ENCODE measurements at regions not wholly inside any gene's neighbourhood (a gene's known extent, or its start where the extent isn't known, plus 50 kb on each side); places are given as distances from the start of the nearest gene placed in this dataset.

DNA sequence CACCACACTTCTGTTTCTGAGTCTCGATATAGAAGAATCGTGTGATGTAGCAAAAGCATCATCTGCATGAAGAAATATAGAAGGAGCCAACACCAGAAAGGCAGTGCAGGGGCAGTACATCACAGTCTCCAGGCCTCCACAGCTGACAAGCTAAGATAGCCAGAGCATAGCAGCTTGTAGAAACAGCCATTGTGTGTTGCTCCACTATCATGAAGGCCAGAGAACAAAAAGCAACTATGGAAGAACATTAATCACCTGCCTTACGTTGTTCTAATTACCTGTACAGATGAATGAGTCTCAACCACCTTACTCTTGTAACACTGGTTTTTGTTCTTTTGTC, 129.0 kb downstream of the RND3 start:
- Mint-ChIP-seq H3K27me3 (ENCODE audit: low read depth) (no peaks in the 10 kb centered on the region), H3K9me3 (ENCODE audit: insufficient read depth) (peaks cover 4% of the 10 kb centered on the region), H3K27ac (no peak overlapping the region), H3K4me3 (no peak overlapping the region), H3K36me3 (ENCODE audit: low read depth) (no peaks in the 10 kb centered on the region), H3K4me1 (ENCODE audit: low read depth) (no peaks in the 10 kb centered on the region)
- ChIA-PET POLR2A (no interaction called here), CTCF (no interaction called here)
- DNase-seq (no peak), ATAC-seq (no peak)

DNA sequence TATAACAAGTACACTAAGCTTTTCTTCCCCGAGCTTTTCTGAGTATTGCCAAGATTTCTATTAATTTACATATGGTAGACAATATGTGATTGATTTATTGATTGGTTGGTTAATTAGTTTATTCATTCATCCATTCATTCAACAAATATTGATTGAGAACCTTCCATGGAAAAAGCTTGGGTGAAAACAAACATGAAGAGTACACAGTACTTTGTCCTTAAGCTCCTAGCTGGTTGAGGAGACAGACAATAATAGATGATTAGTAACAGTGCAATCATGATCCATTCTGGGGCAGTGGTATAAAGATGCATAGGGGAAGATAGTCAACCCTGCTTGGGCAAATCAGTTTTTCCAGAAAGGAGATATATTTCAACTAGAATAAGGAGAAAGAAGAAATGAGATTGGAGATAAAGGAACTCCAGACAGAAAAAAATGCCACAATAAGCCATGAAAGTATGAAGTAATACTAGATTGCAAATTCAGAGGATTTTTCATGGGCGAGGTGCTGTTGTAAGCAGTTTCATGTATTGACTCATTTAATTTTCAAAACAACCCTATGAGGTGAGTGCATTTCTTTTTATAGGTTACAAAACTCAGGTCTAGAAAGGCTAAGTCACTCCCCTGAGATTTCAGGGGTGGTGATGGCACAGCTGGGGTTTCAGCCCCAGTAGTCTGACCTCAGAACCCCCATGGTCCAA, 129.5 kb downstream of the RND3 start:
- H3K9me3 Mint-ChIP-seq (ENCODE audit: insufficient read depth), result peaks cover 4% of the 10 kb centered on the region
- ATAC-seq (no peak), DNase-seq (no peak)
- H3K36me3 Mint-ChIP-seq (ENCODE audit: low read depth), result no peaks in the 10 kb centered on the region
- POLR2A ChIA-PET, result no interaction called here
- CTCF ChIA-PET, result no interaction called here
- H3K4me3 Mint-ChIP-seq, result no peak overlapping the region
- H3K27me3 Mint-ChIP-seq (ENCODE audit: low read depth), result no peaks in the 10 kb centered on the region
- H3K4me1 Mint-ChIP-seq (ENCODE audit: low read depth), result no peaks in the 10 kb centered on the region
- no peak overlapping the region for H3K27ac Mint-ChIP-seq

DNA sequence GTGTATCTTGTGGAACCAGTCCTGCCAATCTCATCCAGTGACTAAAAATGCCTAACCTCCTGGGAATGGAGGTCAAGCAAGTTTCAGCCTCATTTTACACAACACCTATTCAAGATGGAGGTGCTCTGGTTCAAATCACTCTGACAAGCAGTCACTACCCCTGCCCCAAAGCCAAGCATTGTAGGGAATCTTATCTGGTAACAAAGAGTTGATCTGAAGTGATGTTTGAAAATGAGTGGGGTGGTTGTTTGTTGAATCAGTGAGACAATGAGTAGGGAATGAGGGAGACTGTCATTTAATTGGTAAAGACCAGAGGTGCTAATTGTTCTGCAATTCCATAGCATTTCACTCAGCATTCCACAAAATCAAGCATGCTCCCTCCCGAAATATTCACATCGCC, 132.0 kb downstream of the RND3 start:
- ChIA-PET POLR2A (no interaction called here), CTCF (no interaction called here)
- no peak for ATAC-seq
- no peak for DNase-seq
- H3K9me3 Mint-ChIP-seq (ENCODE audit: insufficient read depth), result peaks cover 4% of the 10 kb centered on the region
- no peak overlapping the region for H3K27ac Mint-ChIP-seq
- no peaks in the 10 kb centered on the region for H3K27me3 Mint-ChIP-seq (ENCODE audit: low read depth)
- H3K36me3 Mint-ChIP-seq (ENCODE audit: low read depth), result no peaks in the 10 kb centered on the region
- H3K4me1 Mint-ChIP-seq (ENCODE audit: low read depth), result no peaks in the 10 kb centered on the region
- no peak overlapping the region for H3K4me3 Mint-ChIP-seq

DNA sequence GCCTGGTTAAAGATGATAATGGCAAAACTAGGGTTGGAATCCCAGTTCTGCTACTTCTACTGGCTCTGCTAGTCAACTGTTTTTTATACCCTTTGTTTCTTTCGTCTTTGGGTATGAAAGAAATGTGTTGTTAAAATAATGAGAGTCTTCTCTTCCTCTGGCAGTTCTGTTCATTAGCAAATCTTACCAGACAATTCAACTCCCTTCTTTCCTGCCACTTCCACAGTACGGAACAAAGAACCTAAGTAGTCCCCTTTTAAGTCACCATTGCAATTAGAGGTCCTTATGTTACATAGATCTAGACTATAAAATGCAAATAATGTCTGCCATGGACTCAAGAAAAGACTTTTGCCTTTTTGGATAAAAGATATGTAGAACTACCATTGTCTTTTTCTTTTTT, 134.1 kb downstream of the RND3 start:
- Mint-ChIP-seq H3K27me3 (ENCODE audit: low read depth) (no peaks in the 10 kb centered on the region), H3K27ac (no peak overlapping the region), H3K9me3 (ENCODE audit: insufficient read depth) (no peaks in the 10 kb centered on the region), H3K4me1 (ENCODE audit: low read depth) (no peaks in the 10 kb centered on the region), H3K4me3 (no peak overlapping the region), H3K36me3 (ENCODE audit: low read depth) (no peaks in the 10 kb centered on the region)
- ChIA-PET POLR2A (no interaction called here), CTCF (no interaction called here)
- no peak for DNase-seq
- no peak for ATAC-seq

DNA sequence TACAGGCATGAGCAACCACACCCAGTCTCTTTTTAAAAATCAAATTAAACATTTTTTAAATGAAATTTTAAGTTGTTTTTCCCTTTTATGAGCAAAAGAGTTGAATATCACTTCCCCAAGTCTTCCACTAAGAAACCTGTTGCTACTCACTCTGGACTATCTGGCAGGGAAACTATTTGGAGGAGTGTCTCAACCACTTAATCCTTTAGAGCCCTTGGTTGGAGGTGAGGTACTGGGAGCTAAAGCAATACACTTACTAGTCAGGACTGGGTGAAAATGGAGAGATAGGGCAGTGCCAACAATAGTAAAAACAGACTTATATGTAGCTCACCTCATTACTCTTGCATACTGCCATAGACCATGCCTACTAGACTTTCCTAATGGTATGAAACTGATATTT, 135.5 kb downstream of the RND3 start:
- CTCF ChIA-PET, result no interaction called here

DNA sequence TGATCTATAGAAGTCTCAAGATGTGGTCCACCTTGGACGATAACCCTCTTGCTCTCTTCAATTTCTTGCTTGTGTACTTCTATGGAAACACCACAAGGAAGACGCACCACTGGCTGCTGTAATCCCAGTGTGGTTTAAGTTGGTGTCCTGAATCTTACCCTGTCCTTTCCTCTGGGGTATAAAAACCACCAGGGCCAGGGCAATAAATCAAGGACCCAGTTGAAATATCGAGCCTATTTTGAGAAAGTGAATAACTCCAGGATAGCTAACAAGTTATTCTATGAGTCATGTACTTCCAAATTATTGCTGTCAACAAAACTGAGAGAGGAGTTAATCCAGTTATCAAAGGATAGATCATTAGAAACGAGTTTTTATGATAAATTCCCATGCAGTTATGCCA, 137.0 kb downstream of the RND3 start:
- Mint-ChIP-seq H3K4me1 (ENCODE audit: low read depth) (no peaks in the 10 kb centered on the region), H3K27ac (no peak overlapping the region), H3K4me3 (no peak overlapping the region), H3K9me3 (ENCODE audit: insufficient read depth) (no peaks in the 10 kb centered on the region), H3K27me3 (ENCODE audit: low read depth) (no peaks in the 10 kb centered on the region), H3K36me3 (ENCODE audit: low read depth) (no peaks in the 10 kb centered on the region)
- ChIA-PET POLR2A (no interaction called here), CTCF (no interaction called here)
- DNase-seq, result no peak
- no peak for ATAC-seq

More for the DNA sequence above, 135.5 kb downstream of the RND3 start:
- Mint-ChIP-seq H3K27ac (no peak overlapping the region), H3K36me3 (ENCODE audit: low read depth) (no peaks in the 10 kb centered on the region), H3K27me3 (ENCODE audit: low read depth) (no peaks in the 10 kb centered on the region), H3K4me1 (ENCODE audit: low read depth) (no peaks in the 10 kb centered on the region), H3K4me3 (no peak overlapping the region), H3K9me3 (ENCODE audit: insufficient read depth) (no peaks in the 10 kb centered on the region)
- no peak for ATAC-seq
- POLR2A ChIA-PET, result no interaction called here
- DNase-seq, result no peak

DNA sequence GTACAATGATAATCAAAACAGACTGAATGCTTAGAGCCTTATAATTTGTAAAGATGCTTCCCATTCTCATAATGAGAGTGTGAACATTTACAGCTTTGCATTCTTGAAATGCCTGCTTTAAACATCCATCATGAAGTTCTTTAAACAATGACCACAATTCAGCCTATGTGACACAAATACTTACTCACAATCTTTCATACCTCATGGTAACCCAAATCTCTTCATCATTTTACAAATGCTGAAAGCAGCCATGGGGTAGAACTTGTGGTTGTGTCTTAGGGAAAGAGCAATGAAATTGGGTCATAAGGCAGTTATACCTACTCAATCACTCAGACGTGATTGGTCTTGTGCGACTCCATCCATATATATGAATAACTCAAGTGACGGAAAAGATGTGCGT, 140.7 kb downstream of the RND3 start:
- H3K4me3 Mint-ChIP-seq, result no peak overlapping the region
- POLR2A ChIA-PET, result no interaction called here
- H3K4me1 Mint-ChIP-seq (ENCODE audit: low read depth), result no peaks in the 10 kb centered on the region
- DNase-seq, result no peak
- H3K36me3 Mint-ChIP-seq (ENCODE audit: low read depth), result no peaks in the 10 kb centered on the region
- no peak for ATAC-seq
- H3K27ac Mint-ChIP-seq, result no peak overlapping the region
- no peaks in the 10 kb centered on the region for H3K9me3 Mint-ChIP-seq (ENCODE audit: insufficient read depth)
- no peaks in the 10 kb centered on the region for H3K27me3 Mint-ChIP-seq (ENCODE audit: low read depth)
- CTCF ChIA-PET, result no interaction called here

DNA sequence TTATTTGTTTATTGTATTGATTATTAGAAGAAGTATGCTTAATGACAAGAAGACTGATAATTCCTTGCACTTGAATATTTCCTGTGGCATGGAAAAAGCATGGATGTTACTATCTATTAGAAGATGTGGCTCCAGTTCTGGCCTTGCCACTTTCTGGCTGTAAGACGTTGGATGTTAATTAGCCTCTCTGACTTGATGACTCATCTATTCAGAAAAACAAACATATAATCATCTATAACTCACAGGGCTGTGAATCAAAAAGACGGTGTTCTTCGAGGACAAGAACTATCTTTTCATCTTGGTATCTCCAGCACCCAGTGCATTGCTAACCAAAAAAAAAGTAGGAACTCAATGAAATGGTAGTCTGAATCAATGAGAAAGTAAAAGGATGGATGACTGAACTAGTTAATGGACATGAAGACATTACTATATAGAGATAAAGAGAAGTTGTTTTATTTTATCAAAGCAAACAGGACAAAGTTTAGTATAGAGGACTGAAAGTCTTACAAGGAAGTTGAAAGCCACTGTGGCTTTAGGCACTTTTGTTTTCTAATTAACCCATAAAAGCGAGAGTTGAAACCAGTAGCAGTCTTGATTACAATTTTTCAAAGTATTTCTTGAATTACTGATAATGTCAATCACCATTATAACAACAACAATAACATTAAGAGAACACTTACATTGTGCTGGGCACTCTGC, 145.3 kb downstream of the RND3 start:
- H3K4me3 Mint-ChIP-seq, result no peak overlapping the region
- ChIA-PET POLR2A (no interaction called here), CTCF (no interaction called here)
- ATAC-seq, result no peak
- H3K4me1 Mint-ChIP-seq (ENCODE audit: low read depth), result no peaks in the 10 kb centered on the region
- H3K9me3 Mint-ChIP-seq (ENCODE audit: insufficient read depth), result no peaks in the 10 kb centered on the region
- DNase-seq, result no peak
- no peaks in the 10 kb centered on the region for H3K36me3 Mint-ChIP-seq (ENCODE audit: low read depth)
- no peak overlapping the region for H3K27ac Mint-ChIP-seq
- no peaks in the 10 kb centered on the region for H3K27me3 Mint-ChIP-seq (ENCODE audit: low read depth)

DNA sequence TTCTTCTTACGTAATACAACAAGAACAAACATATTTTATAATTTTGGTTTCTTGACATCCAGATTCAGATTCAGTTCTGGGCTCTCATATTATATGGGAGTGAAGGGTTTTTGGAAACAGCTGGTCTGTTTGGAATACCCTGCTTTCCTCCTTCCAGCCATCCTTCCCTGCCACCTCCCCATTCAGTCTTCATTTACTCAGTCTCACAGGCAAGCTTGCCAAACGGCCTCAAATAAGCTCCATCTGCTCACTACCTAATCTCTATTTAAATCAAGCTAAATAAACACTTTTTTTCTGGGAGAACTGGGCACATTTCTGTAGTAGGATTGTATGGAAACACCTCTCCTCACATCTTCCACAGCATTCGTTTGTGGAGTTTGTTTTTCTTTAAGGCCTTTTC, 147.5 kb downstream of the RND3 start:
- Mint-ChIP-seq H3K27ac (no peak overlapping the region), H3K4me1 (ENCODE audit: low read depth) (no peaks in the 10 kb centered on the region), H3K36me3 (ENCODE audit: low read depth) (no peaks in the 10 kb centered on the region), H3K9me3 (ENCODE audit: insufficient read depth) (no peaks in the 10 kb centered on the region), H3K4me3 (no peak overlapping the region), H3K27me3 (ENCODE audit: low read depth) (no peaks in the 10 kb centered on the region)
- ATAC-seq (no peak), DNase-seq (no peak)
- ChIA-PET POLR2A (no interaction called here), CTCF (no interaction called here)

DNA sequence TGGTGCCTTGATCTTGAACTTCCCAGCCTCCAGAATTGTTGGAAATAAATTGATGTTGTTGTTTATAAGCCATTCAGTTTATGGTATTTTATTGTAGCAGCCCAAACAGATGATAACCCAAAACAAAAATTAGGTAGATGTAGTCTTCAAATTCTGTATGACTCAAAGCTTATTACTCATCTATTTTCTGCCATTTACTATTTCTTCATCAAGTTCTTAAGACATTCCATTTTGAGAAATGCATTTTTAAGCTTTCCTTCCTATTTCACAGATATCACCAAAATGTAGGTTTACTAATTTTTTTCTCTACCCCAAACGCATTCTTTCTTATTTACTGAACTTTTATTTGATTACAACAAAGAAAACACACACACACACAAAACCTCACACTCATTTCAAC, 148.2 kb downstream of the RND3 start:
- ChIA-PET POLR2A (no interaction called here), CTCF (no interaction called here)
- H3K27ac Mint-ChIP-seq, result no peak overlapping the region
- no peaks in the 10 kb centered on the region for H3K9me3 Mint-ChIP-seq (ENCODE audit: insufficient read depth)
- H3K27me3 Mint-ChIP-seq (ENCODE audit: low read depth), result no peaks in the 10 kb centered on the region
- no peak for DNase-seq
- H3K36me3 Mint-ChIP-seq (ENCODE audit: low read depth), result no peaks in the 10 kb centered on the region
- no peaks in the 10 kb centered on the region for H3K4me1 Mint-ChIP-seq (ENCODE audit: low read depth)
- no peak for ATAC-seq
- H3K4me3 Mint-ChIP-seq, result no peak overlapping the region

DNA sequence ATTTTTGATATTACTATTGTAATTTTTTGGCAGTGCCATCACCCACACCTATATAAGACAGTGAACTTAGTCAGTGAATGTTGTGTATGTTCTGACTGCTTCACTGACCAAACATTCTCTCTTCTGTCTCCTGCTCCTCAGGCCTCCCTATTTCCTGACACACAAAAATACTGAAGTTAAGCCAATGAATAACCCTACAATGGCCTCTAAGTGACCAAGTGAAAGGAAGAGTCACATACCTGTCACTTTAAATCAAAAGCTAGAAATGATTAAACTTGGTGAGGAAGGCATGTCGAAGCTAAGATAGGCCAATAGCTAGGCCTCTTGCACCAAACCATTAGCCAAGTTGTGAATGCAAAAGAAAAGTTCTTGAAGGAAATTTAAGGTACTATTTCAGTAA, 151.9 kb downstream of the RND3 start:
- no peaks in the 10 kb centered on the region for H3K36me3 Mint-ChIP-seq (ENCODE audit: low read depth)
- no peaks in the 10 kb centered on the region for H3K9me3 Mint-ChIP-seq (ENCODE audit: insufficient read depth)
- no peak overlapping the region for H3K27ac Mint-ChIP-seq
- POLR2A ChIA-PET, result no interaction called here
- no peak overlapping the region for H3K4me3 Mint-ChIP-seq
- no peaks in the 10 kb centered on the region for H3K27me3 Mint-ChIP-seq (ENCODE audit: low read depth)
- ATAC-seq (no peak), DNase-seq (no peak)
- CTCF ChIA-PET, result no interaction called here
- no peaks in the 10 kb centered on the region for H3K4me1 Mint-ChIP-seq (ENCODE audit: low read depth)

DNA sequence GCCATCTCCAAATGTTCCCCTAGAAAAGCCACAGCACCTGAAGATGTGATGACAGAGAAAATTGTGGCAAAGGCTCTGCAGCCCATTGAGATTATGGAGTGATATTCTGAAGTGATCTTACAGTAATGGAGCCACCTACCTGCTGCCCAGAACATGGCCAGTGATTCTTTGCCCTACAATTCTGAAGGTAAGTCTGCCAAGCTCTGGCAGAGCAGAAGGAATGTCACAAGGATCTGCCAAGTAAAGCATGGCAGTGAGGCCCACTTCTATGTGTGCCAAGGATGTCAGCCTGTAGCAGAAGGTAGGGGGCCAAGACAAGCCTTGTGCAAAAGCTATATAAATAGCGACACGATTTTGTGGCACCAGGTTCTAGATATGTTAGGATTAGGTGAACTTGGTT, 155.1 kb downstream of the RND3 start:
- no peak for DNase-seq
- no peaks in the 10 kb centered on the region for H3K36me3 Mint-ChIP-seq (ENCODE audit: low read depth)
- no peaks in the 10 kb centered on the region for H3K4me1 Mint-ChIP-seq (ENCODE audit: low read depth)
- H3K4me3 Mint-ChIP-seq, result no peak overlapping the region
- H3K27me3 Mint-ChIP-seq (ENCODE audit: low read depth), result no peaks in the 10 kb centered on the region
- no peak overlapping the region for H3K27ac Mint-ChIP-seq
- ChIA-PET CTCF (no interaction called here), POLR2A (no interaction called here)
- H3K9me3 Mint-ChIP-seq (ENCODE audit: insufficient read depth), result no peaks in the 10 kb centered on the region
- no peak for ATAC-seq
